Pancreas (tissue), 10 donors: ENCODE measurements at regions not wholly inside any gene's neighbourhood (a gene's known extent, or its start where the extent isn't known, plus 50 kb on each side); places are given as distances from the start of the nearest gene placed in this dataset.
A peak's percentile ranks its signal among the peaks of the same experiment; 100 is the strongest.

Source experiments
- ATAC-seq, 4 donors: fragments of 200-7000 bp; cut with Tn5 transposase; one replicate each; pipeline versions ENCODE4 v1.8.0 to v1.9.1; 2020; ENCODE audit warnings: mild to moderate bottlenecking in 4 of 4, moderate library complexity in 4 of 4
- DNase-seq, 6 donors: peaks; one replicate each; pipeline ENCODE4 v3.0.0-alpha.2; 2020
- FAIRE-seq: peaks from 2 replicates; lab custom pipeline; 2012; peaks lifted over from hg19 to GRCh38; lab: Jason Lieb, UNC
- H3K27ac ChIP-seq, 4 donors: fragments of 200-600 bp; sonication (generic); 1 replicate in 3 of 4; 2 replicates in 1 of 4; pipeline versions ENCODE4 v1.5.0 to v1.8.0; 2020
- H3K27me3 ChIP-seq, 4 donors: fragments of 200-600 bp; one replicate each; pipeline ENCODE4 v1.8.0; 2021
- H3K36me3 ChIP-seq, 3 donors: fragments of 200-600 bp; sonication (generic) in 1 of 3; one replicate each; pipeline versions ENCODE4 v1.5.0 to v1.8.0; 2020 to 2021
- H3K4me1 ChIP-seq, 3 donors: fragments of 200-600 bp; one replicate each; pipeline ENCODE4 v1.8.0; 2021
- H3K4me3 ChIP-seq, 4 donors: fragments of 200-600 bp; sonication (generic) in 2 of 4; one replicate each; pipeline versions ENCODE4 v1.5.0 to v1.8.0; 2020 to 2021
- H3K9me3 ChIP-seq, 4 donors: fragments of 200-600 bp; one replicate each; pipeline ENCODE4 v1.8.0; 2021
- CTCF ChIP-seq, 4 donors: fragments of 200-600 bp; sonication (generic) in 3 of 4; IDR thresholded peaks; one replicate each; pipeline versions ENCODE4 v1.5.0 to v1.8.0; 2021; ENCODE audit warnings: antibody characterized with exemption in 4 of 4
- WGBS, 2 donors: extraction: QIAGEN DNeasy Blood & Tissue Kit; methylation state at CpG; one replicate each; pipeline ENCODE4 v1.1.7; 2013; 5-methylcytosine and 5-hydroxymethylcytosine counted together
- intact Hi-C, 3 donors: fragments of 100-400 bp; cut with DNase I; formaldehyde crosslinking; loops; one replicate each; pipeline versions ENCODE4 v1.11.1 to v1.14.2; 2022
- donor health status: healthy with polysubstance abuse.
- donor health status: DM: no; HTN: no; CAD: no; lungs with moderate emphysema.
- donor health status: DM: no; HTN: no; CAD: no.
- donor health status: control.
- donor health status: control.
- donor health status: Bipolar disorder and iron deficiency.
- donor health status: DM: yes; HTN: yes; CAD: no.
- donor health status: DM: no; HTN: no; CAD: no.
- donor health status: DM: no; HTN: no; CAD: no.
- donor health status: DM: yes; HTN: yes; CAD: no.

GRCh38 chr4:175542786-175543185 is 269.3 kb downstream of the GPM6A start:
- intact Hi-C loops = no loop called here
- DNase-seq (no peak), ATAC-seq (no peak), FAIRE-seq (no peak)
- no peak overlapping the region for H3K27ac ChIP-seq
- H3K4me3 ChIP-seq = no peak overlapping the region
- H3K4me1 ChIP-seq = no peaks in the 10 kb centered on the region
- no peaks in the 10 kb centered on the region for H3K36me3 ChIP-seq
- 71 to 79% methylated on average over 1 of the region's 1 CpG for WGBS, 2 donors
- no peaks in the 10 kb centered on the region for H3K27me3 ChIP-seq
- no peaks in the 10 kb centered on the region for H3K9me3 ChIP-seq
- no peak for TF ChIP-seq CTCF (IDR thresholded peaks at IDR 0.05)

GRCh38 chr4:175559126-175559525 is 252.9 kb downstream of the GPM6A start:
- no peak for TF ChIP-seq CTCF (IDR thresholded peaks at IDR 0.05)
- Histone ChIP-seq H3K27ac (no peak overlapping the region), H3K36me3 (no peaks in the 10 kb centered on the region), H3K27me3 (no peaks in the 10 kb centered on the region), H3K4me3 (no peak overlapping the region), H3K9me3 (no peaks in the 10 kb centered on the region), H3K4me1 (no peaks in the 10 kb centered on the region)
- ATAC-seq (no peak), FAIRE-seq (no peak), DNase-seq (no peak)
- WGBS, 2 donors = 32 to 48% methylated on average over 6 of the region's 6 CpGs
- intact Hi-C loops = no loop called here

GRCh38 chr4:175559526-175559925 is 252.5 kb downstream of the GPM6A start:
- intact Hi-C loops = no loop called here
- 42 to 55% methylated on average over 2 of the region's 2 CpGs for WGBS, 2 donors

GRCh38 chr4:175560604-175561003 is 251.5 kb downstream of the GPM6A start:
- FAIRE-seq = peak; percentile 29

More at GRCh38 chr4:175559526-175559925, 252.5 kb downstream of the GPM6A start:
- Histone ChIP-seq H3K27me3 (no peaks in the 10 kb centered on the region), H3K36me3 (no peaks in the 10 kb centered on the region), H3K4me1 (no peaks in the 10 kb centered on the region), H3K27ac (no peak overlapping the region), H3K9me3 (no peaks in the 10 kb centered on the region), H3K4me3 (no peak overlapping the region)
- ATAC-seq = no peak
- TF ChIP-seq CTCF (IDR thresholded peaks at IDR 0.05) = no peak
- FAIRE-seq = no peak
- DNase-seq = no peak

More at GRCh38 chr4:175560604-175561003, 251.5 kb downstream of the GPM6A start:
- H3K27me3 ChIP-seq = no peaks in the 10 kb centered on the region
- DNase-seq (no peak), ATAC-seq (peak in 3 of 4 donors; percentile 63 to 80 (median 80))
- H3K4me3 ChIP-seq = no peak overlapping the region
- no peaks in the 10 kb centered on the region for H3K9me3 ChIP-seq
- no peak overlapping the region for H3K27ac ChIP-seq
- 7 to 19% methylated on average over 1 of the region's 1 CpG for WGBS, 2 donors
- no peaks in the 10 kb centered on the region for H3K4me1 ChIP-seq
- intact Hi-C loops = loop anchor here in 1 of 3 donors (10.0 kb wide), 1 partner anchor 334 kb away; no protein-coding TSS in a partner anchor
- no peaks in the 10 kb centered on the region for H3K36me3 ChIP-seq
- TF ChIP-seq CTCF (IDR thresholded peaks at IDR 0.05) = no peak
